A673 (cell line): ENCODE measurements at regions not wholly inside any gene's neighbourhood (a gene's known extent, or its start where the extent isn't known, plus 50 kb on each side); places are given as distances from the start of the nearest gene placed in this dataset.
A peak's percentile ranks its signal among the peaks of the same experiment; 100 is the strongest.

Experiments
- EZH2 ChIP-seq: fragments of 200-600 bp; sonication (generic); IDR thresholded peaks from 2 replicates; pipeline ENCODE4 v1.6.1; 2017; ENCODE audit warnings: borderline replicate concordance, low read depth, mild to moderate bottlenecking, mixed read lengths, antibody characterized with exemption, low read length; ENCODE audit not compliant: poor library complexity, severe bottlenecking
- TF ChIP-seq, protein P1 (sequence below): fragments of 300-800, 200-600 bp; sonication (generic); conservative IDR thresholded peaks from 2 replicates; pipeline ENCODE4 v1.5.1; 2017; ENCODE audit warnings: low read depth, mild to moderate bottlenecking, antibody characterized with exemption, low read length, moderate library complexity, mixed read lengths

- TF ChIP-seq EZH2, result no peak
- TF ChIP-seq, protein P1, sequence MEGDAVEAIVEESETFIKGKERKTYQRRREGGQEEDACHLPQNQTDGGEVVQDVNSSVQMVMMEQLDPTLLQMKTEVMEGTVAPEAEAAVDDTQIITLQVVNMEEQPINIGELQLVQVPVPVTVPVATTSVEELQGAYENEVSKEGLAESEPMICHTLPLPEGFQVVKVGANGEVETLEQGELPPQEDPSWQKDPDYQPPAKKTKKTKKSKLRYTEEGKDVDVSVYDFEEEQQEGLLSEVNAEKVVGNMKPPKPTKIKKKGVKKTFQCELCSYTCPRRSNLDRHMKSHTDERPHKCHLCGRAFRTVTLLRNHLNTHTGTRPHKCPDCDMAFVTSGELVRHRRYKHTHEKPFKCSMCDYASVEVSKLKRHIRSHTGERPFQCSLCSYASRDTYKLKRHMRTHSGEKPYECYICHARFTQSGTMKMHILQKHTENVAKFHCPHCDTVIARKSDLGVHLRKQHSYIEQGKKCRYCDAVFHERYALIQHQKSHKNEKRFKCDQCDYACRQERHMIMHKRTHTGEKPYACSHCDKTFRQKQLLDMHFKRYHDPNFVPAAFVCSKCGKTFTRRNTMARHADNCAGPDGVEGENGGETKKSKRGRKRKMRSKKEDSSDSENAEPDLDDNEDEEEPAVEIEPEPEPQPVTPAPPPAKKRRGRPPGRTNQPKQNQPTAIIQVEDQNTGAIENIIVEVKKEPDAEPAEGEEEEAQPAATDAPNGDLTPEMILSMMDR, result peak; percentile 45; the same call in 1 of the 2 replicates
Observed at GRCh38 chr2:106638043-106638442, 150.9 kb downstream of the CD8B2 start.
